PC-3 (cell line): ENCODE measurements at regions not wholly inside any gene's neighbourhood (a gene's known extent, or its start where the extent isn't known, plus 50 kb on each side); places are given as distances from the start of the nearest gene placed in this dataset.

Experiments used
- ATAC-seq: fragments of 200-7000 bp; cut with Tn5 transposase; 2 replicates; pipeline ENCODE4 v1.9.1; 2020; ENCODE audit warnings: mild to moderate bottlenecking, moderate library complexity
- BruUV-seq: library from RNA; stranded (reverse); fragments of 400-500 nt; replicated peaks from 2 replicates; lab custom pipeline; 2021; lab: Mats Ljungman, UMichigan
- CTCF ChIA-PET: fragments of 300-600 bp; sonication (Branson Sonifier 250); formaldehyde crosslinking; loops from one replicate; lab custom pipeline; 2022; ENCODE audit warnings: antibody characterized with exemption; lab: Charles Lee
- POLR2A ChIA-PET: fragments of 300-600 bp; sonication (Branson Sonifier 250); formaldehyde crosslinking; loops from one replicate; lab custom pipeline; 2022; ENCODE audit warnings: antibody characterized with exemption; ENCODE audit not compliant: unreplicated experiment; lab: Charles Lee
- DNase-seq: peaks from one replicate; pipeline ENCODE4 v3.0.0-alpha.2; 2015
- H2AFZ ChIP-seq: fragments of 300-600 bp; sonication (generic); 2 replicates; pipeline ENCODE4 v1.6.0; 2016; ENCODE audit warnings: antibody characterized with exemption, low read length
- H3F3A ChIP-seq: fragments of 300-600 bp; sonication (generic); one replicate; pipeline ENCODE4 v1.6.0; 2017; ENCODE audit warnings: antibody characterized with exemption, low read length, control low read depth, mild to moderate bottlenecking; ENCODE audit not compliant: unreplicated experiment
- H3K27ac ChIP-seq: fragments of 300-600 bp; sonication (generic); 2 replicates; pipeline ENCODE4 v1.5.1; 2016; ENCODE audit warnings: mild to moderate bottlenecking, low read length
- H3K27me3 ChIP-seq: fragments of 300-600 bp; sonication (generic); 2 replicates; pipeline ENCODE4 v1.6.1; 2016; ENCODE audit warnings: low read length, mixed read lengths
- H3K36me3 ChIP-seq: fragments of 300-600 bp; sonication (generic); 2 replicates; pipeline ENCODE4 v1.6.1; 2016; ENCODE audit warnings: low read depth, mixed run types, low read length, mixed read lengths
- H3K4me1 ChIP-seq: fragments of 300-600 bp; sonication (generic); 2 replicates; pipeline ENCODE4 v1.5.1; 2016; ENCODE audit warnings: low read length; ENCODE audit not compliant: insufficient read depth
- H3K4me2 ChIP-seq: fragments of 300-600 bp; sonication (generic); 2 replicates; pipeline ENCODE4 v1.6.0; 2016; ENCODE audit warnings: low read length
- H3K4me3 ChIP-seq: fragments of 300-600 bp; sonication (generic); 2 replicates; pipeline ENCODE4 v1.5.1; 2016; ENCODE audit warnings: mild to moderate bottlenecking, low read length, mixed read lengths
- H3K79me2 ChIP-seq: fragments of 300-600 bp; sonication (generic); 2 replicates; pipeline ENCODE4 v1.6.1; 2017; ENCODE audit warnings: low read length, mixed read lengths
- H3K9ac ChIP-seq: fragments of 300-600 bp; sonication (generic); 2 replicates; pipeline ENCODE4 v1.6.0; 2016; ENCODE audit warnings: mild to moderate bottlenecking, low read length
- H3K9me2 ChIP-seq: fragments of 300-600 bp; sonication (generic); replicated peaks from 2 replicates; pipeline ENCODE4 v1.6.1; 2016; ENCODE audit warnings: mixed run types, low read length, mixed read lengths
- H3K9me3 ChIP-seq: fragments of 300-600 bp; sonication (generic); 2 replicates; pipeline ENCODE4 v1.6.1; 2016; ENCODE audit warnings: low read length, mixed read lengths
- H4K20me1 ChIP-seq: fragments of 300-600 bp; sonication (generic); 2 replicates; pipeline ENCODE4 v1.6.1; 2016; ENCODE audit warnings: low read length, mixed read lengths
- CTCF ChIP-seq: fragments of 300-600 bp; sonication (generic); conservative IDR thresholded peaks from 2 replicates; pipeline ENCODE4 v1.5.1; 2017; ENCODE audit warnings: antibody characterized with exemption, low read depth, mild to moderate bottlenecking, low read length
- EZH2 ChIP-seq: fragments of 300-600 bp; sonication (generic); IDR thresholded peaks from one replicate; pipeline ENCODE4 v1.6.1; 2017; ENCODE audit warnings: antibody characterized with exemption, mild to moderate bottlenecking, low read length; ENCODE audit not compliant: unreplicated experiment
- EZH2phosphoT487 ChIP-seq: fragments of 300-600 bp; sonication (generic); IDR thresholded peaks from 2 replicates; pipeline ENCODE4 v1.6.1; 2018; ENCODE audit warnings: mild to moderate bottlenecking, antibody characterized with exemption, low read length, borderline replicate concordance
- intact Hi-C: fragments of 100-400 bp; cut with micrococcal nuclease; formaldehyde crosslinking; loops from 2 replicates; pipeline ENCODE4 v1.9.0; 2023

- H3K27ac ChIP-seq: no peak overlapping the region
- ChIA-PET POLR2A (no interaction called here), CTCF (no interaction called here)
- TF ChIP-seq CTCF (no peak), EZH2 (no peak), EZH2phosphoT487 (no peak)
- H3K4me1 ChIP-seq: peaks cover 27% of the 10 kb centered on the region
- no peaks in the 10 kb centered on the region for H4K20me1 ChIP-seq
- no peak overlapping the region for H2AFZ ChIP-seq
- no peaks in the 10 kb centered on the region for H3K9me3 ChIP-seq
- no peak overlapping the region for H3K4me3 ChIP-seq
- no peaks in the 10 kb centered on the region for H3K79me2 ChIP-seq
- no peaks in the 10 kb centered on the region for H3F3A ChIP-seq
- no peaks in the 10 kb centered on the region for H3K9me2 ChIP-seq
- no peaks in the 10 kb centered on the region for H3K27me3 ChIP-seq
- no TSS peak for BruUV-seq
- DNase-seq (no peak), ATAC-seq (no peak)
- H3K9ac ChIP-seq: no peak overlapping the region
- intact Hi-C loops: loop anchor here (10.0 kb wide), 1 partner anchor 278 kb away; no protein-coding TSS in a partner anchor
- no peak overlapping the region for H3K4me2 ChIP-seq
- no peaks in the 10 kb centered on the region for H3K36me3 ChIP-seq
Measured at GRCh38 chr3:31442755-31443154, 90.0 kb upstream of the STT3B start.

GRCh38 chr3:31444220-31445142, 88.2 kb upstream of the STT3B start:
- Histone ChIP-seq H3K4me3 (no peak overlapping the region), H2AFZ (no peak overlapping the region), H3K9me3 (no peaks in the 10 kb centered on the region), H3K36me3 (no peaks in the 10 kb centered on the region), H3K4me2 (0 out of 2 replicates have a peak overlapping the region, but pooled peaks have one; percentile 18), H3K9me2 (no peaks in the 10 kb centered on the region), H3K27ac (no peak overlapping the region), H3K79me2 (no peaks in the 10 kb centered on the region), H3K4me1 (peaks cover 27% of the 10 kb centered on the region), H3K27me3 (no peaks in the 10 kb centered on the region), H4K20me1 (no peaks in the 10 kb centered on the region), H3K9ac (no peak overlapping the region), H3F3A (no peaks in the 10 kb centered on the region)
- TF ChIP-seq EZH2: no peak
- peak; percentile 49 for DNase-seq
- BruUV-seq: no TSS peak
- ATAC-seq: no peak
- ChIA-PET POLR2A (no interaction called here), CTCF (no interaction called here)
- intact Hi-C loops: loop anchor here (5.0 to 10.0 kb wide), 2 partner anchors 280 to 512 kb away; no protein-coding TSS in a partner anchor

- CTCF ChIA-PET: no interaction called here
Measured at GRCh38 chr3:31445701-31446100, 87.0 kb upstream of the STT3B start.

More at GRCh38 chr3:31445701-31446100, 87.0 kb upstream of the STT3B start:
- H3K9ac ChIP-seq: no peak overlapping the region
- intact Hi-C loops: loop anchor here (5.0 to 10.0 kb wide), 2 partner anchors 281 to 513 kb away; no protein-coding TSS in a partner anchor
- H3K36me3 ChIP-seq: no peaks in the 10 kb centered on the region
- peak; percentile 66 for DNase-seq
- H3F3A ChIP-seq: no peaks in the 10 kb centered on the region
- H3K79me2 ChIP-seq: no peaks in the 10 kb centered on the region
- no TSS peak for BruUV-seq
- H3K9me2 ChIP-seq: no peaks in the 10 kb centered on the region
- H3K4me1 ChIP-seq: peaks cover 27% of the 10 kb centered on the region
- no peak overlapping the region for H3K4me3 ChIP-seq
- no peak for TF ChIP-seq CTCF
- TF ChIP-seq EZH2: no peak
- TF ChIP-seq EZH2phosphoT487: no peak
- no peaks in the 10 kb centered on the region for H3K9me3 ChIP-seq
- H2AFZ ChIP-seq: no peak overlapping the region
- ATAC-seq: no peak
- POLR2A ChIA-PET: no interaction called here
- no peak overlapping the region for H3K27ac ChIP-seq
- H4K20me1 ChIP-seq: no peaks in the 10 kb centered on the region
- H3K4me2 ChIP-seq: 0 out of 2 replicates have a peak overlapping the region, but pooled peaks have one; percentile 19
- H3K27me3 ChIP-seq: no peaks in the 10 kb centered on the region
